DOHH2 (cell line): ENCODE measurements at regions not wholly inside any gene's neighbourhood (a gene's known extent, or its start where the extent isn't known, plus 50 kb on each side); places are given as distances from the start of the nearest gene placed in this dataset.

ENCODE experiments used
- H3F3A ChIP-seq: fragments of 200-600 bp; sonication (generic), shearing (Covaris generic); 2 replicates; pipeline ENCODE4 v1.6.0; 2016; ENCODE audit warnings: antibody characterized with exemption, mild to moderate bottlenecking; ENCODE audit not compliant: control insufficient read depth, insufficient read depth
- H3K27ac ChIP-seq: fragments of 200-600 bp; sonication (generic); 2 replicates; pipeline ENCODE4 v1.5.1; 2014; ENCODE audit warnings: low read depth, mild to moderate bottlenecking, low read length, moderate library complexity
- H3K27me3 ChIP-seq: fragments of 200-600 bp; sonication (generic); 2 replicates; pipeline ENCODE4 v1.6.1; 2014; ENCODE audit warnings: mild to moderate bottlenecking, low read length, mixed read lengths; ENCODE audit not compliant: control insufficient read depth
- H3K36me3 ChIP-seq: fragments of 200-600 bp; sonication (generic); 2 replicates; pipeline ENCODE4 v1.6.1; 2014; ENCODE audit warnings: mild to moderate bottlenecking, low read length, moderate library complexity, mixed read lengths; ENCODE audit not compliant: control insufficient read depth
- H3K4me1 ChIP-seq: fragments of 200-600 bp; sonication (generic); 2 replicates; pipeline ENCODE4 v1.6.1; 2014; ENCODE audit warnings: mild to moderate bottlenecking, low read length, mixed read lengths; ENCODE audit not compliant: control insufficient read depth
- H3K4me2 ChIP-seq: fragments of 200-600 bp; sonication (generic); 2 replicates; pipeline ENCODE4 v1.6.0; 2014; ENCODE audit warnings: mild to moderate bottlenecking, low read length, moderate library complexity
- H3K4me3 ChIP-seq: fragments of 200-600 bp; sonication (generic); 2 replicates; pipeline ENCODE4 v1.5.1; 2014; ENCODE audit warnings: mild to moderate bottlenecking, low read length, mixed read lengths
- H3K79me2 ChIP-seq: fragments of 200-600 bp; sonication (generic); 2 replicates; pipeline ENCODE4 v1.6.1; 2014; ENCODE audit warnings: mild to moderate bottlenecking, low read length, mixed read lengths; ENCODE audit not compliant: control insufficient read depth
- H3K9me2 ChIP-seq: fragments of 200-600 bp; sonication (generic); replicated peaks from 2 replicates; pipeline ENCODE4 v1.6.1; 2014; ENCODE audit warnings: mild to moderate bottlenecking, low read length, mixed read lengths; ENCODE audit not compliant: control insufficient read depth
- H3K9me3 ChIP-seq: fragments of 200-600 bp; sonication (generic); 2 replicates; pipeline ENCODE4 v1.6.1; 2014; ENCODE audit warnings: antibody characterized with exemption, low read length, mixed read lengths; ENCODE audit not compliant: control insufficient read depth, insufficient read depth
- H4K20me1 ChIP-seq: fragments of 200-600 bp; sonication (generic); 2 replicates; pipeline ENCODE4 v1.6.0; 2014; ENCODE audit warnings: low read depth, mild to moderate bottlenecking, antibody characterized with exemption, low read length, moderate library complexity; ENCODE audit not compliant: control insufficient read depth, insufficient read depth
- EZH2phosphoT487 ChIP-seq: fragments of 200-600 bp; sonication (generic); IDR thresholded peaks from 2 replicates; pipeline ENCODE4 v1.6.1; 2017; ENCODE audit warnings: borderline replicate concordance, mild to moderate bottlenecking, antibody characterized with exemption, low read length, moderate library complexity, mixed read lengths
- TF ChIP-seq, protein P1 (sequence below): fragments of 200-600 bp; sonication (generic); IDR thresholded peaks from one replicate; pipeline ENCODE4 v1.5.1; 2014; ENCODE audit warnings: antibody characterized with exemption, mild to moderate bottlenecking, low read depth, low read length; ENCODE audit not compliant: poor library complexity, severe bottlenecking

DNA sequence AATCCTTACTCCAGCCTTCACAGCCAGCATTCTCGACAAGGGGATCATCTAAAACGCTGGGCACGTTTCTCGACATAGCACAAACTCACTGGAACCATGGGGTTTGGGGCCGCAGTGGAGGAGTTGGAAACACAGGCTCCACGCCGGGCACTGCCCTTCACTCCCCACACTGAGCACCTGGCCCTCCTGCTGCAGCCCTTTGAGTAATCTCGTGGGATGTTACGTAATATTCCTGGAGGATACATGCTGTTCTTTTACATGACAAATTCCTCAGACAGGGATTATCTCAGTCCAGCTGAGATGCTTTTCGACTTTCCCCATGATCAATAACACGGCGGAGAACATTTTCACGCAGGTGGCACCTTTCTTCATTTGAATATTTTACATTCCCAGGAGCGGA is 408.0 kb downstream of the SHANK2 start:
- H3K79me2 ChIP-seq = no peaks in the 10 kb centered on the region
- H3K9me2 ChIP-seq = no peaks in the 10 kb centered on the region
- H3K36me3 ChIP-seq = no peaks in the 10 kb centered on the region
- TF ChIP-seq EZH2phosphoT487 = no peak
- TF ChIP-seq, protein P1, sequence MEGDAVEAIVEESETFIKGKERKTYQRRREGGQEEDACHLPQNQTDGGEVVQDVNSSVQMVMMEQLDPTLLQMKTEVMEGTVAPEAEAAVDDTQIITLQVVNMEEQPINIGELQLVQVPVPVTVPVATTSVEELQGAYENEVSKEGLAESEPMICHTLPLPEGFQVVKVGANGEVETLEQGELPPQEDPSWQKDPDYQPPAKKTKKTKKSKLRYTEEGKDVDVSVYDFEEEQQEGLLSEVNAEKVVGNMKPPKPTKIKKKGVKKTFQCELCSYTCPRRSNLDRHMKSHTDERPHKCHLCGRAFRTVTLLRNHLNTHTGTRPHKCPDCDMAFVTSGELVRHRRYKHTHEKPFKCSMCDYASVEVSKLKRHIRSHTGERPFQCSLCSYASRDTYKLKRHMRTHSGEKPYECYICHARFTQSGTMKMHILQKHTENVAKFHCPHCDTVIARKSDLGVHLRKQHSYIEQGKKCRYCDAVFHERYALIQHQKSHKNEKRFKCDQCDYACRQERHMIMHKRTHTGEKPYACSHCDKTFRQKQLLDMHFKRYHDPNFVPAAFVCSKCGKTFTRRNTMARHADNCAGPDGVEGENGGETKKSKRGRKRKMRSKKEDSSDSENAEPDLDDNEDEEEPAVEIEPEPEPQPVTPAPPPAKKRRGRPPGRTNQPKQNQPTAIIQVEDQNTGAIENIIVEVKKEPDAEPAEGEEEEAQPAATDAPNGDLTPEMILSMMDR = no peak
- H3K27ac ChIP-seq = no peak overlapping the region
- no peaks in the 10 kb centered on the region for H3F3A ChIP-seq
- H4K20me1 ChIP-seq = no peaks in the 10 kb centered on the region
- no peak overlapping the region for H3K4me3 ChIP-seq
- no peak overlapping the region for H3K4me2 ChIP-seq
- H3K9me3 ChIP-seq = no peaks in the 10 kb centered on the region
- H3K27me3 ChIP-seq = no peaks in the 10 kb centered on the region
- no peaks in the 10 kb centered on the region for H3K4me1 ChIP-seq

DNA sequence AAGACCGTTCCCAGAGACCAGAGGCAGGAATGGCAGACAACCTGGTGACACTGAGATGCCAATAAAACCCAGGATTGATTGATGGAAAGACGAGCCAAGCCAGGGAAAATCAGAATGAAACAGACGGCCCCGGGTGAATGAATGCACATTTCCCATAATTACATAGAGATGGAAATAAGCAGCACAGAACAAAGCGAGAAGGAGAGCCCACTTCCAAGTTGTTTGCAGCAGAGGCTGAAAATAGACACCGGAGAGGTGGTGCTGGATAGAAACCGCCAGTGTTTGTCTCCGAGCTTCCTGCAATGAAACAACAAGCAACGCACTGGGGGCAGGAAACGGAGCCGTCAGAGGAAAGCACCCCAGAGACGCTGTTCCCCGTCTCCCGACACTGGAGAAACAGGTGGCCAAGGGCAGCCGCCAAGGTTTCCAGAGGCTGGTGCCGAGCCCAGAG is 406.8 kb downstream of the SHANK2 start:
- Histone ChIP-seq H3K9me3 (no peaks in the 10 kb centered on the region), H3F3A (no peaks in the 10 kb centered on the region), H4K20me1 (no peaks in the 10 kb centered on the region), H3K4me2 (no peak overlapping the region), H3K79me2 (no peaks in the 10 kb centered on the region), H3K4me1 (no peaks in the 10 kb centered on the region), H3K27ac (no peak overlapping the region), H3K9me2 (no peaks in the 10 kb centered on the region), H3K36me3 (no peaks in the 10 kb centered on the region), H3K27me3 (no peaks in the 10 kb centered on the region), H3K4me3 (no peak overlapping the region)
- TF ChIP-seq, protein P1 = no peak
- no peak for TF ChIP-seq EZH2phosphoT487

- H3K79me2 ChIP-seq = no peaks in the 10 kb centered on the region
- no peak overlapping the region for H3K27ac ChIP-seq
- H3K36me3 ChIP-seq = no peaks in the 10 kb centered on the region
- no peaks in the 10 kb centered on the region for H3F3A ChIP-seq
- H3K9me3 ChIP-seq = no peaks in the 10 kb centered on the region
- no peak overlapping the region for H3K4me2 ChIP-seq
- H3K27me3 ChIP-seq = no peaks in the 10 kb centered on the region
- TF ChIP-seq, protein P1 = no peak
- TF ChIP-seq EZH2phosphoT487 = no peak
- H3K9me2 ChIP-seq = no peaks in the 10 kb centered on the region
- H3K4me3 ChIP-seq = no peak overlapping the region
- no peaks in the 10 kb centered on the region for H3K4me1 ChIP-seq
- H4K20me1 ChIP-seq = no peaks in the 10 kb centered on the region
Observed at GRCh38 chr11:70846781-70847655, 405.4 kb downstream of the SHANK2 start.
